ENCODE measurements at regions not wholly inside any gene's neighbourhood (a gene's known extent, or its start where the extent isn't known, plus 50 kb on each side); places are given as distances from the start of the nearest gene placed in this dataset.

- DNase-seq (no peak), ATAC-seq (no peak)
- peak overlapping the region in 8 of 12 donors; percentile 10 to 70 (median 42) for H3K27ac ChIP-seq
- intact Hi-C loops (cut with DNase I), result no loop called here
- no peaks in the 10 kb centered on the region for H3K27me3 ChIP-seq
- 88 to 91% (median 90%) methylated on average over 9 of the region's 9 CpGs for WGBS, 4 donors
- no peaks in the 10 kb centered on the region for H3K9me3 ChIP-seq
- H3K36me3 ChIP-seq, result no peaks in the 10 kb centered on the region
- peaks cover 0 to 7% (median 0%) of the 10 kb centered on the region in 12 donors for H3K4me1 ChIP-seq
- TF ChIP-seq CTCF (IDR thresholded peaks at IDR 0.05), result no peak
- no peak for TF ChIP-seq POLR2A (IDR thresholded peaks at IDR 0.05)
- no peak overlapping the region for H3K4me3 ChIP-seq
Measured at GRCh38 chr17:68801335-68802247, 153.6 kb downstream of the ABCA8 start.

- peaks cover 0 to 7% (median 0%) of the 10 kb centered on the region in 12 donors for H3K4me1 ChIP-seq
- DNase-seq (no peak), ATAC-seq (peak in 1 of 4 donors; percentile 14)
- no peak overlapping the region for H3K4me3 ChIP-seq
- no peaks in the 10 kb centered on the region for H3K27me3 ChIP-seq
- intact Hi-C loops (cut with DNase I), result no loop called here
- TF ChIP-seq CTCF (IDR thresholded peaks at IDR 0.05) (no peak), POLR2A (IDR thresholded peaks at IDR 0.05) (no peak)
- H3K36me3 ChIP-seq, result no peaks in the 10 kb centered on the region
- H3K9me3 ChIP-seq, result no peaks in the 10 kb centered on the region
- peak overlapping the region in 5 of 12 donors; percentile 18 to 57 (median 44) for H3K27ac ChIP-seq
Measured at GRCh38 chr17:68800751-68801150, 154.4 kb downstream of the ABCA8 start.

GRCh38 chr17:68794636-68795434 is 160.4 kb downstream of the ABCA8 start:
- peak in 3 of 5 donors; percentile 53 to 74 (median 55) for DNase-seq
- TF ChIP-seq CTCF (IDR thresholded peaks at IDR 0.05) (peak; percentile 17 to 58 (median 27)), POLR2A (IDR thresholded peaks at IDR 0.05) (no peak)
- H3K4me3 ChIP-seq, result peak overlapping the region in 1 of 12 donors; percentile 34
- ATAC-seq, result peak; percentile 18 to 81 (median 70)
- H3K27ac ChIP-seq, result peak overlapping the region; percentile 65 to 93 (median 80)
- H3K36me3 ChIP-seq, result no peaks in the 10 kb centered on the region
- 36 to 52% (median 41%) methylated on average over 5 of the region's 5 CpGs for WGBS, 4 donors
- H3K4me1 ChIP-seq, result peaks cover 0 to 46% (median 9%) of the 10 kb centered on the region in 12 donors
- no peaks in the 10 kb centered on the region for H3K27me3 ChIP-seq
- peaks cover 0 to 4% (median 0%) of the 10 kb centered on the region in 12 donors for H3K9me3 ChIP-seq
- intact Hi-C loops (cut with DNase I), result loop anchor here in 7 of 10 donors (5.0 to 10.0 kb wide), 6 partner anchors 47 to 177 kb away; no protein-coding TSS in a partner anchor

Data from heart left ventricle (tissue), 16 donors.